Stromal cell of bone marrow (primary cell): ENCODE measurements at regions not wholly inside any gene's neighbourhood (a gene's known extent, or its start where the extent isn't known, plus 50 kb on each side); places are given as distances from the start of the nearest gene placed in this dataset.
"Not testable (repeated sequence)": the region's sequence is repeated elsewhere in the genome, so short reads cannot be mapped to it uniquely, and the experiment has no call there.

Experiments
- DNase-seq: peaks from one replicate; pipeline ENCODE4 v3.0.0-alpha.2; 2012; ENCODE audit warnings: low read depth

DNA sequence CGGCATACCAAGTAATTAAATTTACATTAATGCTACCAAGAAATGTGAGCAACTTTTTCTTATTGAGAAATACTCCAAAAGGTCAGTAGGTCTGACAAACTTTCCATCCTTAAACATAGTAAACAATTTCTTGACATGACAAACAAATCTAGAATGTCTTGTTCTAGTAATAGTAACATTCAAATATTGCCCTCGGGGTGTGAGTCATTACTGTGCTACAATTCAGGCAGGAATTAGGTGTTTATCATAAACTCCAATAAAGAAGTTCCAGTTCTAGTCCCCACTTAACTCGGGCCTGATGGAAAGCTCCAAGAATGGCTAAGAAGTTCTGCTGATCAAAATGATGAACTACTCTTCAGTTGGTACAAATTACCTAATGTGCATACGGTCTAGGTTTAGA is 235.6 kb upstream of the TUSC1 start:
- no peak for DNase-seq

DNA sequence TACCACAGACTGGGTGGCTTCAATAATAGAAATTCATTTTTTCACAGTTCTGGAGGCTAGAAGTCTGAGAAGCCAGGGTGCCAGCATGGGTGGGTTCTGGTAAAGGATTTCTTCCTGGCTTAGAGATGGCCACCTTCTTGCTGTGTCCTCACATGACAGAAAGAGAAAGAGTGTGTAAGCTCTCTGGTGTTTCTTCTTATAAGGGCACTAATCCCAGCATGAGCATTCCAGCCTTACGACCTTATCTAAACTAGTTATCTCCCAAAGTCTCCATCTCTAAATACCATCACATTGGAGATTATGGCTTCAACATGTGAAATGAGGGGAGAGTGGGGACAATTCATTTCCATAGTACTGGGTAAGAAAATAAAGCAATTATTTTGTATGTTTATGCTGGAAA is 226.5 kb upstream of the TUSC1 start:
- DNase-seq, result no peak

GRCh38 chr9:25891527-25891926 is 213.3 kb upstream of the TUSC1 start:
- no peak for DNase-seq

GRCh38 chr9:25889661-25890060 is 211.4 kb upstream of the TUSC1 start:
- DNase-seq, result no peak

GRCh38 chr9:25876248-25876647 is 198.0 kb upstream of the TUSC1 start:
- DNase-seq, result no peak

GRCh38 chr9:25864509-25864908 is 186.3 kb upstream of the TUSC1 start:
- no peak for DNase-seq

DNA sequence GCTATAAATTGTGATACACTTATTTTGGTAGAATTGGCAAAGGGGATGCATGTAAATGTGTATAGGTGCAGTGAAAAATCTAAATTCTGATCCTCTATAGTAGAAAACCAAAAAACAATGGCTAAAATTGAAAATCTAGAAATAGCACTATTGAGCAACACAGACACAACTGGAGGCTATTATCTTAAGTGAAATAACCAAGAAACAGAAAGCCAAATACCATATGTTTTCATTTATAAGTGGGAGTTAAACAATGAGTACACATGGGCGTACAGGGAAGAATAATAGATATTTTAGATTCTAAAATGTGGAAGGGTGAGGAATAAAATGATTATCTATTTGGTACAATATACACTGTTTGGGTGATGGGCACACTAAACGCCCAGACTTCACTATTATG is 183.2 kb upstream of the TUSC1 start:
- no peak for DNase-seq

- DNase-seq, result no peak
Observed at GRCh38 chr9:25857147-25857546, 178.9 kb upstream of the TUSC1 start.

- DNase-seq, result no peak
Observed at GRCh38 chr9:25850803-25851202, 172.6 kb upstream of the TUSC1 start.

DNA sequence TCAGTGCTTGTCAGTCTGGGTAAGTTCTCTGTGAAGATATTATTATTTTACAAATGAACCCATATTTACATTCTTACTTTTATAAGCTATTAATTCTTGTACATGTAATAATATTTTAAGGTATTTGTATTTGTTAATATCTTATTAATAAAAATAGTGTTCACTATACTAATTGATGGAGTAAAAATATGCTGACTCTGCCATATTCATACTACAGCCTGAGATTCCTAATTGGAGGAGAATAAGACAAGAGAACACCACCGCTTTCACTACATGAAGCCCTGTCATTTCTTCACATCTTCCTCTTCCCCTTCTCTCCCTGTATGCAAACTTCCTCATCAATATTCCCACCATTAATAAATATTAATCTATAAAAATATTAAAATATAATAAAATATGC is 167.6 kb upstream of the TUSC1 start:
- no peak for DNase-seq

DNA sequence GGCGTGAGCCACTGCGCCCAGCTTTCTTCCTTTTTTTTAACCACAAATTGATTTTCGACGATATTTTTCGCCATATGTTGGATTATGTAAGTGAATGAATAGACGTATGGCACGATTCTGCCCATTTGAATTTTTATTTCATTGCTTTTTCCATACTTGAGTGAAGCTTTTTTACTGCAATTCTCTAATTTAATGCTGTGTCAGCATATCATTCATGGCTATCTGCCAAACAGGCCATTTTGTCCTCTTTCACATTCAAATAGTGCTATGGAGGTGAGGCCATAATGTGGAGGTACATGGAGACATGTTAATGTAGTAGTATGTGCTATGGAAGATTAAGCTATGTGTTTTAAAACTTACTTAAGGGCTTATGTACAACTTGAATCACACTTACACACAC is 152.1 kb upstream of the TUSC1 start:
- no peak for DNase-seq

- DNase-seq, result no peak
Observed at GRCh38 chr9:25827626-25828025, 149.4 kb upstream of the TUSC1 start.

GRCh38 chr9:25816439-25816838 is 138.2 kb upstream of the TUSC1 start:
- DNase-seq, result no peak

- DNase-seq, result no peak
Observed at GRCh38 chr9:25814023-25814422, 135.8 kb upstream of the TUSC1 start.

DNA sequence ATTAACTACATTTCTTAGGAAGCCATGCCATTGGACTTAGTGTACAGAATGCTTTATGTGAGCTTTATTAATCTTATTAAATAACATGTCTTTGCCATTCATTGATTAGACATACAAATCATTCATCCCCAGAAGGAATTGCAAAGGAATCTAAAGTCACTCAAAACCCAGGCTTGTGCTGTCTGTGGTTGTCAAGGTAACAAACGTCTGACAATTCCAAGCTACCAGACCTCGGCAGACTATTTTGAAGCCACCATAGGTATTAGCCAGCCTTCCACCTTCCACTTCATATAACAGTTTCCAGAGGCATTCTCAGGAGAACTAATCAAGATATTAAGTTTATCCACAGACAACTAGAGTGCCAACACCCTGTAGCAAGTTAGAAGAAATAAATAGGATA is 135.2 kb upstream of the TUSC1 start:
- DNase-seq, result no peak

DNA sequence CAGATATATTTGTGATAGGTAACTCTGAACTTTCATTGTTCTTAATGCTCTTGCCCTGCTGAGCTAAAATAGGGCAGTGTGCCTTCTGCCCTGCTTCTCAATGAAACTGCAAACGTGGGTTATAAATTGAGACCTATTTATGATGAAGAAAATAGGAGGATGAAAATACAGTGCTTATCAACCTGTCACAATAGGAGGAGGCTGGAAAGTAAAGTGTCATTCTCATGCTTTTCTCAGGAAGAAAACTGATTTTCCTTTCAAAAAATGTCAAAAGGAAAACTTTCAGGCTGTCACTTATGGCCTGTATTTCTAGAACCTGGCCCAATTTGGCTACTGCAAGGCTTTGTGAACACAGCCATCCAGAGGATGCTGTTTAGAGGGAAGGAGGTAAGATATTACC is 130.3 kb upstream of the TUSC1 start:
- no peak for DNase-seq

DNA sequence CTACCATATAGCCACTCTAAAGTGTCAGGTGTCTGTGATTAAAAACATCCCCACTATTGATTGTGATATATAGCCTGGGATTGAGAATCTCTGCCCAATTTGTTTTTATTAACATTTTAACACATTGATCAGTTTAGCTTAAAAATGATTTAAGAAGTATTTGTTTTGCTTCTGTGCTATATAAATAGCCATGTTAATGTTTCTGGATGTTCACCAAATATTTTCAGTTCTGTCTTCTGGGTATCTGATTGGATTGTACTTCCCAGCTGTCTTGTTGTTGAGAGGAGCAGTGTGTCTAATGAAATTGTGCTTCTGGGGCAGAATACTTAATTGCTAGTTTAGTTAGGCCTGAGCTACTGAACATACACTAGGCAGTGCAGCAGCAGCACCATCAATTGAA is 126.6 kb upstream of the TUSC1 start:
- DNase-seq, result no peak

DNA sequence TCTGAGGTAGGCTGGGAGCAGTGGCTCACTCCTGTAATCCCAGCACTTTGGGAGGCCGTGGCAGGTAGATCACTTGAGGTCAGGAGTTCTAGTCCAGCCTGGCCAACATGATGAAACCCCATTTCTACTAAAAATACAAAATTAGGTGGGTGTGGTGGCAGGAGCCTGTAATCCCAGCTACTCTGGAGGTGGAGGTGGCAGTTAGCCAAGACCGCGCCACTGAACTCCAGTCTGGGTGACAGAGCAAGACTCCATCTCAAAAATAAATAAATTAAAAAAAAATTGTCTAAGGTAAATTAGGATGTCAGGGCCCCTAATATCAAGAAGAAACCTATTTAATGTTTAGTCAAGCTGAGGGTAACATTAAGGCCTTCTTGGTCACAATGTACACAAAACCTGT is 123.7 kb upstream of the TUSC1 start:
- DNase-seq, result not testable (repeated sequence)

- no peak for DNase-seq
Observed at GRCh38 chr9:25773805-25774204, 95.6 kb upstream of the TUSC1 start.

GRCh38 chr9:25755951-25756350 is 77.7 kb upstream of the TUSC1 start:
- DNase-seq, result no peak

GRCh38 chr9:25752398-25752797 is 74.2 kb upstream of the TUSC1 start:
- no peak for DNase-seq

DNA sequence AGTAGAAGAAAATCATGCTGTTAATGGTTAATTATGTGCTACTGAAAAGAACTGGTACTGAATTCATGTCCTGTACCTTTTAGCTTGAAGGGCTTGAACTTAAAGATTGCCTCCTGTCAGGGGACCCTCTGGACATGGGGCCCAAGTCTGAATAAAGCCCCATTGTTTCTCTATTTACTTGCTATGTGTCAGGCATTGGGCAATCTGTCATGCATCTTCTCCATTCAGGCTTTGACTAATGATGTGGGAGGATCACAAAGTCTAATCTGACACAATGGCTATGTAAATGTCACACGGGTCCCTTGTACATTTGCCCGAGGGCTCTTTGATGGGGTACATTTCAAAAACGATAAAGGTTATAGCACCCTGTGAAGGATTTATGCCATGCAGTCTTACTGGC is 64.0 kb upstream of the TUSC1 start:
- no peak for DNase-seq

DNA sequence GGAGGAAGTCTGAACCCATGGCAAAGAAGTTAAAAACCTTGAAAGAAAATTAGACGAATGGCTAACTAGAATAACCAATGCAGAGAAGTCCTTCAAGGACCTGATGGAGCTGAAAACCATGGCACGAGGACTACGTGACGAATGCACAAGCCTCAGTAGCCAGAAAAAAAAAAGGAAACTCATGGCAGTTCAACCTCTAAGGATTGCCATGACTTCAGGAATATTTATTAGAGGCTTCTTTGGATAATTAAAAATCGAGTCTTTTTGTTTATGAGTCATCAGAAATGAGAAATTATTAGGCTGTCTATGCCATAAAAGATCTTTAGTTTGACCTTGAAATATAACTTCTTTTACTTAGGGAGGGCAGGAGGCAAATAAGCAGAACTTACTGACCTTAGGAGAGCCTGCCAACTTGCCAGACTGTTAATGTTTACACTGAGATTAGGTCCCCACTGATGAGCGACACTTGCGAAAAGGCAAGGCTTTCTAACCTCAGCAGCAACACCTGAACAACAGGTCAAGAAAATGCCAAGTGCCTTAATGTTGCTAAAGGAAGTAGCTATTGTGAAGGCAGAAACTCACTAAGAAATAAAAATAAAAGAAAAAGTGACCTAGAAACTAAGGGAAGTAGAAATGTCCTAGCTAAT is 55.2 kb upstream of the TUSC1 start:
- no peak for DNase-seq

DNA sequence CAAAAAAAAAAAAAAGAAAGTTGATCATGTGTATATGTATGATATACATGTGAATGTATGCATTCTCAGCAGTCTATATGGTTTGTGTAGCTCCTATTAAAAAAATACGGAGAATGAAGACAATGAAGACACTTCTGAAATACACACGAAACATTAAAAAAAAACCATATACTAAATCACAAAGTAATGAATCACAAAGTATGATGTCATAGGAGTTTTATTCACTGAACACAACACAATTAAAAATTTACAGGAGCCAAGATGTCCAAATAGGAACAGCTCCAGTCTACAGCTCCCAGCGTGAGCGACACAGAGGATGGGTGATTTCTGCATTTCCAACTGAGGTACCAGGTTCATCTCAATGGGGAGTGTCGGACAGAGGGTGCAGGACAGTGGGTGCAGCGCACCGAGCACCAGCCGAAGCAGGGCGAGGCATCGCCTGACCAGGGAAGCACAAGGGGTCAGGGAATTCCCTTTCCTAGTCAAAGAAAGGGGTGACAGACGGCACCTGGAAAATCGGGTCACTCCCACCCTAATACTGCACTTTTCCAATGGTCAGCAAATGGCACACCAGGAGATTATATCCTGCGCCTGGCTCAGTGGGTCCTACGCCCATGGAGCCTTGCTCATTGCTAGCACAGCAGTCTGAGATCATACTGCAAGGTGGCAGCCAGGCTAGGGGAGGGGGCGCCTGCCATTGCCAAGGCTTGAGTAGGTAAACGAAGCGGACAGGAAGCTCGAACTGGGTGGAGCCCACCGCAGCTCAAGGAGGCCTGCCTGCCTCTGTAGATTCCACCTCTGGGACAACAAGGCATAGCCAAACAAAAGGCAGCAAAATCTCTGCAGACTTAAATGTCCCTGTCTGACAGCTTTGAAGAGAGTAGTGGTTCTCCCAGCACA is 53.9 kb upstream of the TUSC1 start:
- not testable (repeated sequence) for DNase-seq
